HEK293T (cell line): ENCODE measurements at regions not wholly inside any gene's neighbourhood (a gene's known extent, or its start where the extent isn't known, plus 50 kb on each side); places are given as distances from the start of the nearest gene placed in this dataset.

Experiments
- ARNT ChIP-seq: fragments of 450-650 bp; IDR thresholded peaks from 2 replicates; pipeline ENCODE4 v1.6.1; 2017; ENCODE audit warnings: mild to moderate bottlenecking
- FOXA1 ChIP-seq: fragments of 450-650 bp; IDR thresholded peaks from 2 replicates; pipeline ENCODE4 v1.6.1; 2016; ENCODE audit warnings: mild to moderate bottlenecking
- SUZ12 ChIP-seq: fragments of 450-650 bp; IDR thresholded peaks from 2 replicates; pipeline ENCODE4 v1.6.1; 2016; ENCODE audit warnings: mild to moderate bottlenecking
- TARDBP ChIP-seq: fragments of 450-650 bp; IDR thresholded peaks from 2 replicates; pipeline ENCODE4 v1.6.1; 2016

GRCh38 chr2:817336-818015 lies 133.2 kb upstream of the SNTG2 start:
- TF ChIP-seq SUZ12 (no peak), ARNT (no peak), FOXA1 (no peak), TARDBP (no peak)
